Endothelial cell of umbilical vein (primary cell): ENCODE measurements at regions not wholly inside any gene's neighbourhood (a gene's known extent, or its start where the extent isn't known, plus 50 kb on each side); places are given as distances from the start of the nearest gene placed in this dataset.

Experiments
- CTCF ChIP-seq, 2 donors: IDR thresholded peaks; 1 replicate in 1 of 2; 2 replicates in 1 of 2; pipeline ENCODE4 v1.5.1; 2011; ENCODE audit warnings: low read length in 2 of 2, mild to moderate bottlenecking in 2 of 2, moderate library complexity in 2 of 2, control low read depth in 1 of 2, inconsistent platforms in 1 of 2, low read depth in 1 of 2; ENCODE audit not compliant: insufficient read depth in 1 of 2; ENCODE audit errors: extremely low read depth in 1 of 2
- EZH2 ChIP-seq: IDR thresholded peaks from 2 replicates; pipeline ENCODE4 v1.6.1; 2012; ENCODE audit warnings: borderline replicate concordance, low read depth, mild to moderate bottlenecking, moderate library complexity, low read length, inconsistent platforms; ENCODE audit not compliant: severe bottlenecking
- FOS ChIP-seq: IDR thresholded peaks from 2 replicates; pipeline ENCODE4 v1.6.1; 2011; ENCODE audit warnings: mild to moderate bottlenecking, low read length, moderate library complexity, borderline replicate concordance; ENCODE audit not compliant: insufficient read depth
- GATA2 ChIP-seq: IDR thresholded peaks from 2 replicates; pipeline ENCODE4 v1.7.0; 2011; ENCODE audit warnings: low read depth, mild to moderate bottlenecking, moderate library complexity, mixed read lengths, low read length; ENCODE audit not compliant: insufficient read length, insufficient read depth
- JUN ChIP-seq: IDR thresholded peaks from 2 replicates; pipeline ENCODE4 v1.6.1; 2011; ENCODE audit warnings: borderline replicate concordance, low read depth; ENCODE audit not compliant: insufficient read length, insufficient read depth
- MAX ChIP-seq: IDR thresholded peaks from 2 replicates; pipeline ENCODE4 v1.6.1; 2011; ENCODE audit not compliant: insufficient read depth, insufficient read length
- MYC ChIP-seq: IDR thresholded peaks from one replicate; pipeline ENCODE4 v1.6.1; 2011; ENCODE audit warnings: mild to moderate bottlenecking, low read depth, low read length
- POLR2A ChIP-seq: IDR thresholded peaks from 2 replicates; pipeline ENCODE4 v1.6.1; 2012; ENCODE audit warnings: low read depth, mild to moderate bottlenecking, control low read depth, low read length
- POLR2AphosphoS5 ChIP-seq: IDR thresholded peaks from 2 replicates; pipeline ENCODE4 v1.6.1; 2012; ENCODE audit warnings: low read depth, mild to moderate bottlenecking, control low read depth, low read length, moderate library complexity; ENCODE audit not compliant: insufficient read depth

- TF ChIP-seq POLR2A, result no peak
- TF ChIP-seq EZH2, result no peak
- TF ChIP-seq POLR2AphosphoS5, result no peak
- TF ChIP-seq CTCF (IDR thresholded peaks at IDR 0.05; ENCODE audit: extremely low read depth in 1 of 2, insufficient read depth in 1 of 2, low read depth in 1 of 2, low read length in 2 of 2), result no peak
- TF ChIP-seq MAX, result no peak
- TF ChIP-seq FOS, result no peak
- no peak for TF ChIP-seq GATA2
- no peak for TF ChIP-seq JUN
- no peak for TF ChIP-seq MYC
These were observed 419.5 kb upstream of the SORCS1 start for GRCh38 chr10:107583974-107584373.
